DOHH2 (cell line): ENCODE measurements at regions not wholly inside any gene's neighbourhood (a gene's known extent, or its start where the extent isn't known, plus 50 kb on each side); places are given as distances from the start of the nearest gene placed in this dataset.

Experiments used
- EZH2phosphoT487 ChIP-seq: fragments of 200-600 bp; sonication (generic); IDR thresholded peaks from 2 replicates; pipeline ENCODE4 v1.6.1; 2017; ENCODE audit warnings: borderline replicate concordance, mild to moderate bottlenecking, antibody characterized with exemption, low read length, moderate library complexity, mixed read lengths
- TF ChIP-seq, protein P1 (sequence below): fragments of 200-600 bp; sonication (generic); IDR thresholded peaks from one replicate; pipeline ENCODE4 v1.5.1; 2014; ENCODE audit warnings: antibody characterized with exemption, mild to moderate bottlenecking, low read depth, low read length; ENCODE audit not compliant: poor library complexity, severe bottlenecking

DNA sequence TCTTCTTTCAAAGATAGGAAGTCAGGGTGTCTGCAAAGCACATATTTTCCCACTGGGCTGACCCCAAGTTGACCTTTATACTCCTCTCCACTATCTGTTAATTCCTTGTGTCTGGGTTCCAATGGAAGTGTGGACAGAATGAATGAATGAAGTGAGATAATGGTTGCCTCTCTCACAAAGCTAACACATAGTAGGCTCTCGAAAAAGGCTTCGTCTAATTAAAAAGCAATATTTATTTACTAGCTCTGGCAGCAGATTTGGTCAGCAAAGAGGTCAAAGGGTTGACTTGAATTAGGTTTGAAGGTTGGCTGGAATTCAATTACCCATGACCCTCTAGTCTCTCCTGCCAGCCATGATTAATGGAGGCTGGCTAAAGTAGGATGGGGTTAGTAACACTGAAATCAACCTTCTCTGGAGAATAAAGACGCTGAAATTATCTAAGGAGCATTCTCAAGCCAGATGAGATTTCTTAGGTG is 280.3 kb upstream of the KLF3 start:
- TF ChIP-seq, protein P1, sequence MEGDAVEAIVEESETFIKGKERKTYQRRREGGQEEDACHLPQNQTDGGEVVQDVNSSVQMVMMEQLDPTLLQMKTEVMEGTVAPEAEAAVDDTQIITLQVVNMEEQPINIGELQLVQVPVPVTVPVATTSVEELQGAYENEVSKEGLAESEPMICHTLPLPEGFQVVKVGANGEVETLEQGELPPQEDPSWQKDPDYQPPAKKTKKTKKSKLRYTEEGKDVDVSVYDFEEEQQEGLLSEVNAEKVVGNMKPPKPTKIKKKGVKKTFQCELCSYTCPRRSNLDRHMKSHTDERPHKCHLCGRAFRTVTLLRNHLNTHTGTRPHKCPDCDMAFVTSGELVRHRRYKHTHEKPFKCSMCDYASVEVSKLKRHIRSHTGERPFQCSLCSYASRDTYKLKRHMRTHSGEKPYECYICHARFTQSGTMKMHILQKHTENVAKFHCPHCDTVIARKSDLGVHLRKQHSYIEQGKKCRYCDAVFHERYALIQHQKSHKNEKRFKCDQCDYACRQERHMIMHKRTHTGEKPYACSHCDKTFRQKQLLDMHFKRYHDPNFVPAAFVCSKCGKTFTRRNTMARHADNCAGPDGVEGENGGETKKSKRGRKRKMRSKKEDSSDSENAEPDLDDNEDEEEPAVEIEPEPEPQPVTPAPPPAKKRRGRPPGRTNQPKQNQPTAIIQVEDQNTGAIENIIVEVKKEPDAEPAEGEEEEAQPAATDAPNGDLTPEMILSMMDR: no peak
- TF ChIP-seq EZH2phosphoT487: no peak
